Lower leg skin (tissue), 4 donors: ENCODE measurements at regions not wholly inside any gene's neighbourhood (a gene's known extent, or its start where the extent isn't known, plus 50 kb on each side); places are given as distances from the start of the nearest gene placed in this dataset.

Experiments
- DNase-seq, 2 donors: peaks; one replicate each; pipeline ENCODE4 v3.0.0-alpha.2; 2019; ENCODE audit warnings: low spot score in 2 of 2
- H3K4me3 ChIP-seq: fragments of 200-600 bp; sonication (generic); 2 replicates; pipeline ENCODE4 v1.5.1; 2017; ENCODE audit warnings: mild to moderate bottlenecking, low read depth; ENCODE audit not compliant: poor library complexity, severe bottlenecking
- CTCF ChIP-seq, 3 donors: fragments of 450-650 bp; IDR thresholded peaks; one replicate each; pipeline ENCODE4 v1.5.1; 2016; ENCODE audit warnings: antibody characterized with exemption in 3 of 3, mild to moderate bottlenecking in 3 of 3, moderate library complexity in 2 of 3
- POLR2A ChIP-seq, 2 donors: fragments of 450-650 bp; IDR thresholded peaks; one replicate each; pipeline ENCODE4 v1.6.1; 2016 to 2017; ENCODE audit warnings: antibody characterized with exemption in 2 of 2, mild to moderate bottlenecking in 1 of 2, moderate library complexity in 1 of 2
- WGBS, 2 donors: methylation state at CpG; one replicate each; pipeline ENCODE4 v1.1.5; 2018; 5-methylcytosine and 5-hydroxymethylcytosine counted together
- intact Hi-C: fragments of 100-400 bp; cut with DNase I; formaldehyde crosslinking; loops from one replicate; pipeline ENCODE4 v1.15.0; 2023; ENCODE audit warnings: low total_unique reads

DNA sequence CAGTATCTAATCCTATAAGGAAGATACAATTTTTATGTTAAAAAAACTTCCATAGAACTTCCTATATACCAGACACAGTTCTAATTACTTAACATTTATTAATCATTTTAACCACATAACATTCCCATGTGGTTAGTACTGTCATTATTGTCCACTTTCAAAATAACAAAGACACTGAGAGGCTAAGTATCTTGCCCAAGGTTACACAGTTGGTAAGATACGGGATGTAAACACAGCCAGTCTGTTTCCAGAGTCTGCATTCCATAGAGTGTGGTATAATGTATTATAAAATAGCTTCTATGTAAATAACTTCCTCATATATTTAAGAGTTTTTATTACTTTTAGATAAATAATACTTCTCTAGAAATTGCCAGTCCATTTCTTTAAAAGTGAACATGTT is 383.3 kb upstream of the ETAA1 start:
- DNase-seq = no peak
- H3K4me3 ChIP-seq = no peak overlapping the region
- intact Hi-C loops = no loop called here
- TF ChIP-seq POLR2A (IDR thresholded peaks at IDR 0.05) = no peak
- TF ChIP-seq CTCF (IDR thresholded peaks at IDR 0.05) = no peak
- 49 to 83% methylated on average over 1 of the region's 1 CpG for WGBS, 2 donors

- intact Hi-C loops = no loop called here
- no peak for DNase-seq
- TF ChIP-seq POLR2A (IDR thresholded peaks at IDR 0.05) = no peak
- TF ChIP-seq CTCF (IDR thresholded peaks at IDR 0.05) = no peak
- H3K4me3 ChIP-seq = no peak overlapping the region
Measured at GRCh38 chr2:67015681-67016080, 381.5 kb upstream of the ETAA1 start.

DNA sequence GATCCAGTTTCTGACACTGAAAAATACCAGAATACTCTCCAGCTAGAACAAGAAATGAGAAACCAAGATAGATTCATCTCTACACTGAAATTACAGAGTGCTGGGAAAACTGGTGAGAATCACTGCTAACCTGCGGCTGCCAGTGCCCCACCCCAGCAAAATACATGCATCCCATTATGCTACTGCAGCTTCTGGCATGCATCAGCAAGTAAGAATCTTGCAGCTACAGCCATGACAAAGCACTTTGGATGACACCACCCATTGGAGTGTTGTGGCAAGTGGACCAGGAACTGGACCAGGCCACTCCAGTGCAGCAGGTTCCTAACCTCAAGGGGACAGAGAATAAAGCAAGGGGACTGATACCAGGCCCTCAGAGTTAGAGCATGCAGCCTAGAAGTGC is 378.8 kb upstream of the ETAA1 start:
- intact Hi-C loops = no loop called here
- TF ChIP-seq CTCF (IDR thresholded peaks at IDR 0.05) (no peak), POLR2A (IDR thresholded peaks at IDR 0.05) (no peak)
- WGBS, 2 donors = 29 to 73% methylated on average over 1 of the region's 1 CpG

DNA sequence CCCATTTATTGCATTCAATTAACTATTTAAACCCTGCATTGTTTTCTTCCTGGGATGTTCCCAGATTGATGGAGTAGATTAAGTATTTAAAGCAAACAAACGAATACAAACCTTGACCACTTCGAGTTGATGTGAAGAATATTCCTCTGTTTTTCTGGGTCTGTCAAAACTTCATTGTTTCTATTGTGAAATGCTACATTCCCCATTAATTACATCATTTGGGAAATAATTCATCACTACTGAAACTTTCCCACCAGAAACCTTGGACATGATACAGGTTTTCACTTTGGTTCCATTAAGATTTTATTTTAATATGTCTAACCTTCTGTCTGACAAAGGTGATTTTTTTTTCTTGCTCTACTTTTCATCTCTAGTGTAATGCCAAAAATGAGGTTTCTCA is 365.1 kb upstream of the ETAA1 start:
- DNase-seq = no peak
- 58 to 68% methylated on average over 2 of the region's 2 CpGs for WGBS, 2 donors
- intact Hi-C loops = no loop called here
- no peak overlapping the region for H3K4me3 ChIP-seq
- no peak for TF ChIP-seq CTCF (IDR thresholded peaks at IDR 0.05)
- TF ChIP-seq POLR2A (IDR thresholded peaks at IDR 0.05) = no peak

More for the DNA sequence above, 378.8 kb upstream of the ETAA1 start:
- H3K4me3 ChIP-seq = no peak overlapping the region
- no peak for DNase-seq

- 89 to 91% methylated on average over 5 of the region's 5 CpGs for WGBS, 2 donors
- TF ChIP-seq POLR2A (IDR thresholded peaks at IDR 0.05) (no peak), CTCF (IDR thresholded peaks at IDR 0.05) (no peak)
- H3K4me3 ChIP-seq = no peak overlapping the region
- intact Hi-C loops = no loop called here
- DNase-seq = no peak
Measured at GRCh38 chr2:67036444-67036843, 360.7 kb upstream of the ETAA1 start.

DNA sequence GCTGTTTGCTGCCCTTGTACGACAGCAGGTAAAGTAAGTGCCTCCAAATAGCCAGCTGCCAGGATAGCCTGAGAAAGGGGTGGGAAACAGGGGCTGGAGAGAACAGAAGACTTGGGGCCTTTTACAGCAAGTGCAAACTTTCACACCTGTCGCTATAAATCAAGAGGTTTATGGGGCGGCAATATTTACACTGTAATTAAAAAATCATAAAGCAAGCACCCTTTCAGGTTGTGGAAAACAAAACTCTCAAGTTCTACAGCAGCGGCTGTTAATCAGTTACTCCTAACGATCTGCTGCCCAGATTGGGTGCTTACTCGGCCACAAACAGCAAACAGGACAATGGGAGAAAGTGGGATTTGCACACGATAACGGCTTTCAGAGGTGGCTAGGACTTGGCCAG is 359.5 kb upstream of the ETAA1 start:
- WGBS, 2 donors = 68 to 76% methylated on average over 8 of the region's 8 CpGs
- no peak overlapping the region for H3K4me3 ChIP-seq
- DNase-seq = no peak
- TF ChIP-seq CTCF (IDR thresholded peaks at IDR 0.05) (no peak), POLR2A (IDR thresholded peaks at IDR 0.05) (no peak)
- intact Hi-C loops = no loop called here
